ENCODE measurements at regions not wholly inside any gene's neighbourhood (a gene's known extent, or its start where the extent isn't known, plus 50 kb on each side); places are given as distances from the start of the nearest gene placed in this dataset.

DNA sequence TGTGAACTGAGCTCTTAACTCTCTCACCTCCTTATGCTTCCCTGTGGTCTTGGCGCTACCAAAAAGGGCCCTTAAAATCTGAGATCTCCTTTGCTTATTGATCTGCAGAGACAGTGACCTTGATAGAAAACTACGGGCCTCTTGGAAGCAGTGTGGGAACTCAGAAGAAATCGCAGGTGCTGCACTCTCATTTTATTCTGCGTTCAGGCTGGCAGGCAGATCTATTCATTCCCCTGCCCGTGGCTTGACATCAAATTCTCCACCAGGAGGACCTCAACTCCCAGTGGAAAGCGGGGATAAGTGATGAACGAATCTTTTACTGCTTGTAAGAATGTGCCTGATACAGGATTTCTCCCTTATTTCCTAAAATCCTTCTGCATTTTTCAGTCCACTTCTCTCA, 143.2 kb upstream of the SEL1L start:
- TF ChIP-seq, protein P1, sequence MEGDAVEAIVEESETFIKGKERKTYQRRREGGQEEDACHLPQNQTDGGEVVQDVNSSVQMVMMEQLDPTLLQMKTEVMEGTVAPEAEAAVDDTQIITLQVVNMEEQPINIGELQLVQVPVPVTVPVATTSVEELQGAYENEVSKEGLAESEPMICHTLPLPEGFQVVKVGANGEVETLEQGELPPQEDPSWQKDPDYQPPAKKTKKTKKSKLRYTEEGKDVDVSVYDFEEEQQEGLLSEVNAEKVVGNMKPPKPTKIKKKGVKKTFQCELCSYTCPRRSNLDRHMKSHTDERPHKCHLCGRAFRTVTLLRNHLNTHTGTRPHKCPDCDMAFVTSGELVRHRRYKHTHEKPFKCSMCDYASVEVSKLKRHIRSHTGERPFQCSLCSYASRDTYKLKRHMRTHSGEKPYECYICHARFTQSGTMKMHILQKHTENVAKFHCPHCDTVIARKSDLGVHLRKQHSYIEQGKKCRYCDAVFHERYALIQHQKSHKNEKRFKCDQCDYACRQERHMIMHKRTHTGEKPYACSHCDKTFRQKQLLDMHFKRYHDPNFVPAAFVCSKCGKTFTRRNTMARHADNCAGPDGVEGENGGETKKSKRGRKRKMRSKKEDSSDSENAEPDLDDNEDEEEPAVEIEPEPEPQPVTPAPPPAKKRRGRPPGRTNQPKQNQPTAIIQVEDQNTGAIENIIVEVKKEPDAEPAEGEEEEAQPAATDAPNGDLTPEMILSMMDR (IDR thresholded peaks at IDR 0.05; ENCODE audit: unreplicated experiment in 3 of 3), result no peak
- Mint-ChIP-seq H3K36me3 (ENCODE audit: low read depth) (no peaks in the 10 kb centered on the region), H3K27me3 (ENCODE audit: low read depth) (peaks cover 8% of the 10 kb centered on the region), H3K4me1 (peaks cover 10% of the 10 kb centered on the region), H3K4me3 (no peak overlapping the region), H3K27ac (no peak overlapping the region), H3K9me3 (peaks cover 5% of the 10 kb centered on the region)

GRCh38 chr14:81677736-81678135, 144.1 kb upstream of the SEL1L start:
- H3K9me3 Mint-ChIP-seq, result peaks cover 3% of the 10 kb centered on the region
- H3K36me3 Mint-ChIP-seq (ENCODE audit: low read depth), result no peaks in the 10 kb centered on the region
- no peak overlapping the region for H3K27ac Mint-ChIP-seq
- TF ChIP-seq, protein P1 (IDR thresholded peaks at IDR 0.05; ENCODE audit: unreplicated experiment in 3 of 3), result no peak
- H3K27me3 Mint-ChIP-seq (ENCODE audit: low read depth), result peaks cover 8% of the 10 kb centered on the region
- peaks cover 17% of the 10 kb centered on the region for H3K4me1 Mint-ChIP-seq
- H3K4me3 Mint-ChIP-seq, result no peak overlapping the region

DNA sequence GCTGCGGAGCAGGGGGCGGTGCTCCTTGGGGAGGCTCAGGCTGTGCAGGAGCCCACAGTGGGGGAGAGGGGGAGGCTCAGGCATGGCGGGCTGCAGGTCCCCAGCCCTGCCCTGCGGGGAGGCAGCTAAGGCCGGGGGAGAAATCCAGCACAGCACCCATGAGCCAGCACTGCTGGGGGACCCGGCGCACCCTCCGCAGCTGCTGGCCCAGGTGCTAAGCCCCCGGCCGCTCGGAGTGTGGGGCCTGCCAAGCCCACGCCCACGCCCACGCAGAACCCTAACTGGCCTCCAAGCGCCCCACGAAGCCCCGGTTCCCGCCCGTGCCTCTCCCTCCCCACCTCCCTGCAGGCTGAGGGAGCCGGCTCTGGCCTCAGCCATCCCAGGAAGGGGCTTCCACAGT, 145.6 kb upstream of the SEL1L start:
- TF ChIP-seq, protein P1 (IDR thresholded peaks at IDR 0.05; ENCODE audit: unreplicated experiment in 3 of 3), result no peak
- H3K36me3 Mint-ChIP-seq (ENCODE audit: low read depth), result no peaks in the 10 kb centered on the region
- H3K9me3 Mint-ChIP-seq, result peaks cover 3% of the 10 kb centered on the region
- no peak overlapping the region for H3K27ac Mint-ChIP-seq
- H3K27me3 Mint-ChIP-seq (ENCODE audit: low read depth), result peaks cover 8% of the 10 kb centered on the region
- H3K4me3 Mint-ChIP-seq, result no peak overlapping the region
- H3K4me1 Mint-ChIP-seq, result peaks cover 20% of the 10 kb centered on the region

- H3K4me1 Mint-ChIP-seq, result peaks cover 20% of the 10 kb centered on the region
- H3K27me3 Mint-ChIP-seq (ENCODE audit: low read depth), result peaks cover 8% of the 10 kb centered on the region
- H3K36me3 Mint-ChIP-seq (ENCODE audit: low read depth), result no peaks in the 10 kb centered on the region
- TF ChIP-seq, protein P1 (IDR thresholded peaks at IDR 0.05; ENCODE audit: unreplicated experiment in 3 of 3), result no peak
- H3K27ac Mint-ChIP-seq, result peak overlapping the region in 1 of 3 experiments; percentile 1
- no peak overlapping the region for H3K4me3 Mint-ChIP-seq
- peaks cover 3% of the 10 kb centered on the region for H3K9me3 Mint-ChIP-seq
Measured at GRCh38 chr14:81681541-81681940, 147.9 kb upstream of the SEL1L start.

DNA sequence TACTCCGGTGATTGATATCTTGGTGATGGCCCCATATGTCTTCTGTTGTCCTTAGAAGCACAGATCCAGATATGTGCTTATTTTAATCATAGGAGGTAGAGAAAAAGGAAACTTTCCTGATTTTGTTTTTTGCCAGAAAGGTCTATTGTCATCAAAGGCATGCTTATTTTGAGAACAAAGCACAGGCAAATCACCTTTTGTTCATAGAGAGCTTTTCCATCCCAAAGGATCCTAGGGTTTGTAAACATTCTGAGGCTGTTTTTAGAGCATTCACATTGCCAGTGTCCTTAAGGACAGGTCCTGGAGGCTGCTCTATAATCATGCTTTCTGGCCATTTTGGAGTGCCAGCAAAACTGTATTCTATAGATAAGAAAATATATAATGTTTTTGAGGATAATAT, 148.5 kb upstream of the SEL1L start:
- TF ChIP-seq, protein P1 (IDR thresholded peaks at IDR 0.05; ENCODE audit: unreplicated experiment in 3 of 3), result no peak
- no peaks in the 10 kb centered on the region for H3K36me3 Mint-ChIP-seq (ENCODE audit: low read depth)
- H3K27me3 Mint-ChIP-seq (ENCODE audit: low read depth), result peaks cover 8% of the 10 kb centered on the region
- H3K4me1 Mint-ChIP-seq, result peaks cover 20% of the 10 kb centered on the region
- peaks cover 3% of the 10 kb centered on the region for H3K9me3 Mint-ChIP-seq
- H3K4me3 Mint-ChIP-seq, result no peak overlapping the region
- H3K27ac Mint-ChIP-seq, result no peak overlapping the region

- H3K36me3 Mint-ChIP-seq (ENCODE audit: low read depth), result no peaks in the 10 kb centered on the region
- peaks cover 20% of the 10 kb centered on the region for H3K4me1 Mint-ChIP-seq
- H3K27ac Mint-ChIP-seq, result no peak overlapping the region
- TF ChIP-seq, protein P1 (IDR thresholded peaks at IDR 0.05; ENCODE audit: unreplicated experiment in 3 of 3), result no peak
- H3K9me3 Mint-ChIP-seq, result no peaks in the 10 kb centered on the region
- H3K27me3 Mint-ChIP-seq (ENCODE audit: low read depth), result peaks cover 5% of the 10 kb centered on the region
- no peak overlapping the region for H3K4me3 Mint-ChIP-seq
Measured at GRCh38 chr14:81682701-81683100, 149.0 kb upstream of the SEL1L start.
